Nephron (organoid): ENCODE measurements at regions not wholly inside any gene's neighbourhood (a gene's known extent, or its start where the extent isn't known, plus 50 kb on each side); places are given as distances from the start of the nearest gene placed in this dataset.
"Not testable (repeated sequence)": the region's sequence is repeated elsewhere in the genome, so short reads cannot be mapped to it uniquely, and the experiment has no call there.

Experiments
- H3K27ac Mint-ChIP-seq, 3 experiments: 2 replicates each; pipeline ENCODE4 v1.8.0; 2020; ENCODE audit warnings: mixed read lengths in 3 of 3, mild to moderate bottlenecking in 2 of 3, moderate library complexity in 1 of 3
- H3K27me3 Mint-ChIP-seq: 2 replicates; pipeline ENCODE4 v1.8.0; 2021; ENCODE audit warnings: low read depth, mild to moderate bottlenecking, moderate library complexity, mixed read lengths
- H3K36me3 Mint-ChIP-seq: 2 replicates; pipeline ENCODE4 v1.8.0; 2020; ENCODE audit warnings: low read depth, mixed read lengths
- H3K4me1 Mint-ChIP-seq: 2 replicates; pipeline ENCODE4 v1.8.0; 2020; ENCODE audit warnings: mixed read lengths
- H3K4me3 Mint-ChIP-seq, 3 experiments: 2 replicates each; pipeline ENCODE4 v1.8.0; 2020; ENCODE audit warnings: mild to moderate bottlenecking in 3 of 3, mixed read lengths in 3 of 3, moderate library complexity in 2 of 3
- H3K9me3 Mint-ChIP-seq: 2 replicates; pipeline ENCODE4 v1.8.0; 2020; ENCODE audit warnings: mixed read lengths
- CTCF ChIP-seq, 3 experiments: fragments of 200-600 bp; sonication (generic); IDR thresholded peaks; one replicate each; pipeline ENCODE4 v1.5.0; 2021; ENCODE audit warnings: antibody characterized with exemption in 3 of 3; ENCODE audit not compliant: unreplicated experiment in 3 of 3

DNA sequence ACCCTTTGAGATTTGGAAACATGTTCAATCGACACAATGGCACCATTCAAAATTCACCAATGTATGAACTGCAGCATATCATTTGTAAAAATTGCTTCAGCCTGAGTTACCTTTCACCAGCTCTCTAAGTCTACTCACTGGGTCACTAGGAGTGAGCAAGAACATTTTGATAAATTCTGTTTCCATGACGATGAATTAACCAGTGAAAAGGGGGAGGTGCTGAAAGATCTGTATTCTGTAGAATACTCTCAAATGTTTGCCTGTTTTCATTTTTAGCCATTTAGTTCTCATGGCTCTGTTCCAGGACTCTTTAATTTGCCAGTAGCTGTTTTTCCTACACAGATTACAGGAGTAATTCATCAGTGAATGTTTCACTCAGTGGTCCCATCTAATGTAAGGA is 883.4 kb downstream of the DIAPH3 start:
- peak overlapping the region in 2 of 3 experiments; percentile 79 to 88 for H3K27ac Mint-ChIP-seq
- H3K4me3 Mint-ChIP-seq, result no peak overlapping the region
- peaks cover 36% of the 10 kb centered on the region for H3K4me1 Mint-ChIP-seq
- H3K36me3 Mint-ChIP-seq, result no peaks in the 10 kb centered on the region
- no peaks in the 10 kb centered on the region for H3K9me3 Mint-ChIP-seq
- no peaks in the 10 kb centered on the region for H3K27me3 Mint-ChIP-seq
- TF ChIP-seq CTCF (IDR thresholded peaks at IDR 0.05; ENCODE audit: unreplicated experiment in 3 of 3), result no peak

DNA sequence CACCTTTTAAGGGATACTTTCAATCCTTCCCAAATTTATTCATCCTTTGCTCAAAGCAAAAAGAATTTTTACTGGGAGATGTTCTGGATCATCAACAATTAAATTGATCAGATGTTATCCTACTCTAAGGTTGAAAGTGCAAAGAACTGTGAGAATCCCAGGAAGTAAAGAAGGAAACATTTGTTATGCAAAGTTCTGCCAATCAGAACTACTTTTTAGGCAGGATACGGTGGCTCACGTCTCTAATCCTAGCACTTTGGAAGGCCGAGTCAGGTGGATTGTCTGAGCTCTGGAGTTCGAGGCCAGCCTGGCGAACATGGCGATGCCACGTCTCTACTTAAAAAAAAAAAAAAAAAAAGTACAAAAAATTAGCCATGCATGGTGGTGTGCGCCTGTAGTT is 882.3 kb downstream of the DIAPH3 start:
- Mint-ChIP-seq H3K4me1 (peaks cover 36% of the 10 kb centered on the region), H3K27ac (no peak overlapping the region), H3K27me3 (no peaks in the 10 kb centered on the region), H3K4me3 (no peak overlapping the region), H3K36me3 (no peaks in the 10 kb centered on the region), H3K9me3 (no peaks in the 10 kb centered on the region)
- no peak for TF ChIP-seq CTCF (IDR thresholded peaks at IDR 0.05; ENCODE audit: unreplicated experiment in 3 of 3)

- H3K27me3 Mint-ChIP-seq, result not testable (repeated sequence)
These were observed 871.5 kb downstream of the DIAPH3 start for GRCh38 chr13:59292240-59292639.

GRCh38 chr13:59299584-59299983 is 864.1 kb downstream of the DIAPH3 start:
- peaks cover 22% of the 10 kb centered on the region for H3K9me3 Mint-ChIP-seq
- no peaks in the 10 kb centered on the region for H3K27me3 Mint-ChIP-seq
- TF ChIP-seq CTCF (IDR thresholded peaks at IDR 0.05; ENCODE audit: unreplicated experiment in 3 of 3), result no peak
- no peak overlapping the region for H3K27ac Mint-ChIP-seq
- H3K36me3 Mint-ChIP-seq, result no peaks in the 10 kb centered on the region
- no peak overlapping the region for H3K4me3 Mint-ChIP-seq
- H3K4me1 Mint-ChIP-seq, result peaks cover 15% of the 10 kb centered on the region

More at GRCh38 chr13:59292240-59292639, 871.5 kb downstream of the DIAPH3 start:
- not testable (repeated sequence) for H3K4me1 Mint-ChIP-seq, H3K27ac Mint-ChIP-seq, H3K36me3 Mint-ChIP-seq, H3K4me3 Mint-ChIP-seq
- H3K9me3 Mint-ChIP-seq, result peaks cover 43% of the 10 kb centered on the region

- no peak for TF ChIP-seq CTCF (IDR thresholded peaks at IDR 0.05; ENCODE audit: unreplicated experiment in 3 of 3)
- H3K36me3 Mint-ChIP-seq, result no peaks in the 10 kb centered on the region
- H3K9me3 Mint-ChIP-seq, result peaks cover 12% of the 10 kb centered on the region
- H3K4me3 Mint-ChIP-seq, result no peak overlapping the region
- H3K4me1 Mint-ChIP-seq, result peaks cover 15% of the 10 kb centered on the region
- peak overlapping the region; percentile 11 to 84 (median 44) for H3K27ac Mint-ChIP-seq
- H3K27me3 Mint-ChIP-seq, result no peaks in the 10 kb centered on the region
These were observed 863.2 kb downstream of the DIAPH3 start for GRCh38 chr13:59300355-59301173.

- Mint-ChIP-seq H3K9me3 (peaks cover 6% of the 10 kb centered on the region), H3K36me3 (no peaks in the 10 kb centered on the region), H3K27ac (peak overlapping the region; percentile 11 to 84 (median 44)), H3K4me1 (peaks cover 15% of the 10 kb centered on the region), H3K4me3 (no peak overlapping the region), H3K27me3 (no peaks in the 10 kb centered on the region)
- TF ChIP-seq CTCF (IDR thresholded peaks at IDR 0.05; ENCODE audit: unreplicated experiment in 3 of 3), result no peak
These were observed 862.6 kb downstream of the DIAPH3 start for GRCh38 chr13:59301174-59301567.
